GM18870 (cell line): ENCODE measurements at regions not wholly inside any gene's neighbourhood (a gene's known extent, or its start where the extent isn't known, plus 50 kb on each side); places are given as distances from the start of the nearest gene placed in this dataset.

ENCODE experiments used
- ATAC-seq: cut with Tn5 transposase; IDR thresholded peaks from one replicate; pipeline ENCODE4 v1.9.1; 2021; ENCODE audit warnings: moderate library complexity; ENCODE audit not compliant: unreplicated experiment

DNA sequence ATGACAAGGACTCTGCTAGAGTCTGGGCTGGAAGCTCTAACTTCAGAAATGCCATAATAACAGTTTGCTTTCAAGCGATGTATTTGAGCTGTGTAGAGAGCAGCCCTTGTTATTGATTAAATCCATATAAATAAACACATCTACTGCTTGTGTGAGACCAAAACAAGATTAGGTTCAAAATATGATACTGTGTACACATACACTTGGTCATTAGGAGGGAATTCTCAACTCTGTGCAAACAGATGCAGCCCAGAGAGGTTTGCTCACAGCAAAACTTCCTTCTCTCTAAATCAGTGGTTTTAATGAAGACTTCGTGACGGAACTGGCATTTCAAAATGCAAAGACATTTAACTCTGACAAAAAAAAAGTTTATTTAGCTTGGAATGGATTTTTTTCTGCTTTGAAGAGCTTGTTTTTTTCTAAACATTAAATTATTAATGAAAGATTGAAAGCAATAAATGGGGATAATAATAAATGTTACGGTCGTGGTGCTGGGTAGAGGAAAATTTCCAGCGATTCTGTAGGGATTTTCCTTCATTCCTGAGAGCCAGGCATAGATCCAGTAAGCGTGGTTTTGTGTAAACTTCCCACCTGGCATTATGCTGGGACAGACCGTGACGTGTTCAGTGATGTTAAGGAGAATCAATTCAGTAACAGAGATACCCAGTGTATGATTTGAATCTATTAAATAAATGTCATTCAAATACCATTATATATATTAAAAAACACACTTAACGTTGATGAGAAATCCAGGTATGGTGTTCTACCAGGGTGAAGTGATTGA is 213.7 kb downstream of the TEX29 start:
- ATAC-seq = no peak

DNA sequence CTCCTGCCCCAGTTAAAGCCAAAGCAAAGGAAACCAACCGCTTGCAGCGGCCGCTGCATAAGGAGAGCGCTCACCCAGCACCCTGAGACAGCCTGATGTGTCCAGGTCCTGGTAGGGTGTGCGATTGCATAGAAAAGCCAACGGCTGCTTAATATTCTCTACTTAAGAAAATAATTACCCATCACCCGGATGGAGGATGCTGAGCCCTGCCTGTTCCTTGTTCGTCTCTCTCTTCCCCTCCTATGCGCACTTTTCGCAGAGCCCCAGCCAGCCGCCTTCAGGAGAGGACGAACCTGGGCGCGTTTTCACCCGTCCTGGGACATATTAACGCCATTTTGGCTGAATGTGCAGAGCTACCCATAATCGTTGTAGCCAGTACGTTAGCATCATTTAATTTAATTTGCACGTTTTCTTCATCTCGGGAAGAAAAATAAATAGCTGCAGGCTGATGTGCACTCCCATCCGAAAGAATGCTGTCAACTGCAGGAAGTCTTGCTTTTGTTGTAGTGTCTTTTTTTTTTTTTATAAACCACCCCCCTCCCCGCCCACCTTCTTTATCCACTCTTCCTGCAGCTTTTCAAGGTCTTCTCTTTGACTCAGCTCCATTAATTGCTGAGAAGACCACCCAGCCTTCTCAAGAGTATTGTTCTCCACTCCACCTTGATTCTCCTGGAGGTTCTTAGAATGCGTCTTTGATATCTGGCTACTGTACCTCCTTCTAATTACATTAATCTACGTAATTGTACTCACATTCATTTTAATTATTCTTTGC is 214.5 kb downstream of the TEX29 start:
- ATAC-seq = no peak

DNA sequence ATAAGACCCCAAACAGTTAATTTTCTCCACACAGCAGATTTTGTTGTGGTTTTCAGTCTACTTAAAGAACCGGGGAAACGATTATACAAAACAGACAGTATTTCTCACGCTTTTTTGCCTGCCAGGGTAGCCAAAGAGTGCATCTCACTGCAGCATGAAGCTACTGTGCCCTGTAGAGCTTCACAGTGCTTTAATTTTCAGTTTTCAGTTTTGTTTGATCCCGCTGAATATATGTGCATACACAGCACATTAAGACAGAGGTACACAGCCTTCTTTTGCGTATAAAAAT is 215.0 kb downstream of the TEX29 start:
- no peak for ATAC-seq

DNA sequence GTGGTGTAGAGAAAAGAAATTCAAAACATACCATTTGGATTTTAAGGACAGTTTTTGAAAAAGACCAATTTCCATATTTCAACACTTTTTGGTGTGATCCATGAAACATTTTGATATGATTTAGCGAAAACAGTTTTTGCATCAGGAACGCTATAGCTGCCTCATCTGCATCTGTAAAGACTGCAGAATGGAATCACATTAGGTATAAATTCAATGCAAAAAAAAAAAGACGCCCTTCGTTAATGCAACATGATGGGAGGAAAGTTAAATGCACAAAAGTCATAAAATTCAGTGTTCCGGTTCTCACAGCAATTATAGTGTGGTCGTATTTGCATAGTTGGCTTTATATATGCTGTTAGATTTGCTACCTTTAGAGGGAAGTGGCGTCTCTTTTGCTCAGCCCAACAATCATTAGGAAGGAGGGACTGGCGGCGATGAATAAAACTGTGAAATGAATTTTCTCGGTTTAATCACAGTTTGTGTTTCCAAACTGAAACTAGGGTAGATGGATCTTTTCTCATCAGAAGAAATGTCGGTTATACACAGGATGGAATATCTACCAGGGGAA is 215.7 kb downstream of the TEX29 start:
- ATAC-seq = no peak

DNA sequence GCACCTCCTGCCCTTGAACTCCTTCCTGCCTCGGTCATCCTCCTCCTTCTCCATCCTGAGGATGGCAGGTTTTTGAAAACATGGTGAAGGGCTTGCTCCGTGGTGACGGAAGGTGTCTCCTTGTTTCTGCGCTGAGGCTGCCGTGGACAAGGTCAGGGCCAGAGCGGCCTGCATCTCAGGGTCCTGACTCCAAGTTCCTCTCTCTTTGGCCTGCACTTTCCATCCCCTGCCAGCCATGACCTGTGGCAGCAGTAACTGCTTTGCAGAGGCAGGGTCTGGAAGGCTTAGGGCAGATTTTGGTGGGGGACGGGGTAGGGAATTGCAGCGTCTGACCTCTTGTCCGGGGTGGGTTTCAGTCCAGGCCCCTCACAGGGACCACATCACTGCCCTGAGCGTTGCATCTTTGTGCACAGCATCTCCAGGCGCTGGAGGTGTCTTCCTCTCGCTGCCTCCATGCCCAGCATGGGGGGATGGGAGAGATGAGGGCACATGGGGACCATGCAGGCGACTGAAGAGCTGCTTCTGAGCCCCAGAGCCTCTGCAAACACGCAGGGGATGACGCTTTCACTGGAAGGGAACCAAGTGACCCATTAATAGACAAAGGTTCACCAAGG is 216.8 kb downstream of the TEX29 start:
- ATAC-seq = no peak

DNA sequence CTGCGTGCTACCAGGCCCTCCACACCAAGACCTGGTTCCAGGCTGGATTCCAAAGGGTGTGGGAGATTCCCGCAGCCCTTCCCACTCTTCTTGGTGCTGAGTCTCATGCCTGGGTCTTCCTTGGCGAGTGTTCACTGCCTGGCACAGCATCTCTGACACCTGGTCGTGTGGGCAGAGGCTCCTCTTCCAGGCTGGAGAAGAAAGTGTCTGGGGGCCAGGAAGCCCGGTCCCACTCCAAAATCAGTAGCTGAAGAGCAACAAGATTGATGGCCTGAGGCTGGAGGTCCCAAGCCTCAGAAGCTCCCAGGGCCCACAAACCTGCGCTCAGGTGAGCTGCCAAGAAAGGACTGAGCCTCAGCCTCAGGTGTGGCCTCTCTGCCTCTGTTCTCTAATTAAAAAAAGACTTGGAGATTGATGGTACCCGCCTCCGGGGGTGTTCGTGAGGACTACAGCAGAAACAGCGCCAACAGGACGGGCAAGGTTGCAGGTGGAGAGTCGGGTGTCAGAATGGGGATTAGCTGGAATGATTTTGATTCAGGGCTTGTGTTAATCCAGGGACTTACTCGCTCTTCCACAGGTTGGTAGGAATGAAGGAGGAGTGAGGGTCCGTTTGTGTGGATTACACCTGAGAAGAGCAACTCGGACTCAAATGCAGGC is 217.5 kb downstream of the TEX29 start:
- no peak for ATAC-seq

DNA sequence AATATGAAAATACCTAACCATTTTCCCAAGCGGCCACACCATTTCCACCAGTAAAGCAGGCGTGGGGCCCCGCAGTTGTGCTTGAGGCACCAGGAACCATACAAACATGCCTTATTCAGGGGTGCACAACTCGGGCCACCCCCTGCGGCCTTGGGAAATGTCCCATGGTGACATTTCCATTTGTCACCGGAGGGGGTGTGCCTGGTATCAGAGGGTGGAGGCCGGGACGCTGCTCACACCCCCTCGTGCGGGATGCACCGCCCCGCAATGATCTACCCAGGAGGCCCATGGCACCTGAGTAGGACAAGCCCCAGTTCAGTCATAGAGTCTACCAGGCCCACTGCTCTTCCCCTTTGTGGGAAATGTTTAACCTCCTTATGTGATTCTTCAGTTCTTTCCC is 218.8 kb downstream of the TEX29 start:
- ATAC-seq = no peak

DNA sequence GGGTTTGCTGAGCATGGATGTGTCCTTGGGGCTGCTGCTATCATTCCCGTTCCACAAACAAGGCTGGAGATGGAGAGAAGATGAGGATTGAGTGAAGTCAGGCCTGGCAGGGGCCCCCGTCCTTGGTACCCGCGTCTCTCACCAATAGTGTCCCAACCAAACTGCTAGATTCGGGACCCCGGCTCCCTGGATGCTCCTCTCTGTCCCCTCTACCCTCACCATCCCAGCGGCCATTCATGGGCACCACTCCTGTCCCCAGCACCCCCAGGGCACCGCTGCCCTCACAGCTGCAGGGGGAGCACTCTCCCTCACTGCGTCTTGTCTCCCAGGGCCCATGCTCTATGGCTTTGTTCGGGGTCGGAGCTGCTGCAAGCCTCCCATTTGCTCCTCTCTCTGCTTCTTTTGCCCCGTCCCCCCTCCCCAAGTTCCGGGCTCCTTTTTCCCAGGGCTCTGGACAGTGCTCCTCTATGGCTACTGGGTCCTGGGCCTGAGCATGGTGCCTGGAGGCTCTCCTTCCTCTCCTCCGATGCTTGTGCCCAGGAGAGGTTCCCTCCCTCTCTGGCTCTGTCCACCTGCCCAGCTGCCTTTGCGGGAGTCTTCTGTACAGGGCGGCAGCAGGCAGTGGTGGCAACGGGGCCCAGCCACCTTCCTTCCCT is 219.5 kb downstream of the TEX29 start:
- no peak for ATAC-seq

DNA sequence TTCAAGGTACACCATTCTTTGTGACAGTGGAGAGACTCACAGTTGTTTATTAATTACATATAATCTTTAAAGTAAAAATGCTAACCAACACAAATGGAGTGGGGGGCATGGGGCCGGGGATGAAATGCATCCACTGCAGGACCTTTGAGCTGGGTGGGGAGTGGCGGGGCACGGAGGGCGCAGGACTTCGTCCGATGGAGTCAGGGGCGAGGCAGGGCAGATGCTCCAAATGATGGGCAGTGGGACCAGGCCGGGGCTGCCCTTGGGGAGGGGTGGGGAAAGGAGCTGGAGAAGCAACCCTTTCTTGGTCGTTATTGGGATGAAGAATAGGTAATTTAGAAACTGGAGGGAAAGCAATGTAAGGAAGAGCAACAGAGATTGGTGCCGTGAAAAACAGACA is 220.0 kb downstream of the TEX29 start:
- no peak for ATAC-seq

DNA sequence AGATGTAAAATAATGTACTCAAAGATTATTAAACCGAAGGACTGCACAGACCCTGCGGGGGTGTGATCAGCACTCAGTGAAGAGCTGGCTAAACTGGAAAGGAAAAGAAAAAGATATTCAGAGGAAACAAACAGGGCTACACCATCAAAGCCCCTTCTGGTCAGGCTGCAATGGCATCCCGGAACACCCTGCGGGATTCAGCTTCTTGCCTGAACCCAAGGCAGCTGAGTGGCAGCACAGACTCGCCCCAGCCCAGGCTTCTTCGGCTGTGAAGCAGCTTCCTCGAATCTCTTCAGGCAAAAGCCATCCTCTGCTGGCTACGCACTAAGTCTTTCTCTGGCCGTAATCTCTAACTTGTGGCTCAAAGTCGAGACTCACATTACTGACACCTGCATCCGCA is 220.9 kb downstream of the TEX29 start:
- no peak for ATAC-seq

DNA sequence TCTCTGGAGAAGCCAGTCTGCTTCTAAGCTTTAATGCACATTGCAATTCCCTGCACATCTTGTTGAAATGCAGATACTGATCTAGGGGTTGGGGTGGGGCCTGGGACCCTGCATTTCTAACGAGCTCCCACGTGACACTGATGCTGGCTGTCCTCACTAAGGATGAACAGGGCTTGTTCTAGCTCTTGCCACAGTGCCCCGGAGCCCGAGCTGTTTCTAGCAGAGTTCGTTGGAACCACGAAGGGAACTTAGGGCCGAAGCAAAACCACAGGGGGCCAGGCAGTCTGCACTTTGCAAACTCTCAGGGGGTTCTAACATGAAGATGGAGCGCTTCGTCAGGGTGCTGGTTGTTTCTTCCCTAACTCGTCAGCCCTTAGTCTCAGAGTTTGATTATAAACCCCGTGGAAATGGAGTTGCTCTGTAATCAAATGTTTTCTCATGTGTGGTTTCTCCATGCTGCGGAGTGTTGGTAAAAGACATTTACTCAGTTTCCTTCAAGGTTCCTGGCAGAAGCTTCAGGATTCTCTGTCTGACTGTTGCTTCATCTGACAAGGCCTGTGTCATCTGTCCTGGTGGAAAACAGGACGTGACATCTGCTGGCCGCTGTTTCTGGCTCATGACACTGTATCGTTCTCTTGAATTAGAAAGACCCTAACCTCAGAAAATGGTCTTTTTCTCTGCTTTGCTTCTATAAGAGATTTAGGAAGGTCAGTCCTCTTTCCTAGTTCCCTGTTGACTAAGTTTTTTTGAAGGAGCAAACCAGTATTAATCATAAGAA is 221.5 kb downstream of the TEX29 start:
- ATAC-seq = no peak

DNA sequence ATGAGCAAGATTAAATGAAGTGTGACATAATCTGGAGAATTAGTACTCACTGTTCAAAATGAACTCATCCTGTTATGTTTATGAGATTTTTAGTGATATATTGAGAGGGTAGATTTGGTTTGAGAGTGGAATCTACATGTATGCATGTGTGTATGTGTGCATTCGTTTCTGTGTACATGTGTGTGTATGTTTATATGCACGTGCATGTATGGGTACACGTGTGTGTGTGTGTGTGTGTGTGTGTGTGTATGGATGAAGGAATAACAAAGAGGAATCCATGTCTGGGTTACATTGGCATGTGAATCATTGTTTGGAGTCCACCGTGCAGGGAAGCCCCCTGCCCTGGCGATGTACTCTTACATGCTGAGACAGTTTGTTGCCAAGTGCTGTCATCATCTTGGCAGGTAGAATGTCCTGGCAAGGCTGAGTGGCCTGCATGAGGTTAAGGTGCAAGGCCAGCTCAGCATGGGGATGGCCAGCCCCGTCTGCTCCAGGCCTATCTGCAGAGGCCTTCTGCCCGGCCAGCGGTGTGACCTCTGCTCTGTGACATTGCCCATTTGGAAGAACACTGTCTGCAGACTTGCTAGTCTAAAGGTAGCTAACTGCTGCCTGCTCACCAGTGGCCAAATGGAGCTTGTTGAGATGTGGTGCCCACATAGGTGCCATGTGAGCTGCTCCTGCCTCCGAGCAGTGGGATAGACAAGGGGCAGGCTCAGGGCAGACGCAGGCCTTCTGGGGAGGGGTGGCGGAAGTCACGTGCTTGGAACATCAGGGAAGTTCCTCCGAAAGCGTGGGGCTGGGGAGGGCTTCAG is 222.3 kb downstream of the TEX29 start:
- ATAC-seq = no peak

DNA sequence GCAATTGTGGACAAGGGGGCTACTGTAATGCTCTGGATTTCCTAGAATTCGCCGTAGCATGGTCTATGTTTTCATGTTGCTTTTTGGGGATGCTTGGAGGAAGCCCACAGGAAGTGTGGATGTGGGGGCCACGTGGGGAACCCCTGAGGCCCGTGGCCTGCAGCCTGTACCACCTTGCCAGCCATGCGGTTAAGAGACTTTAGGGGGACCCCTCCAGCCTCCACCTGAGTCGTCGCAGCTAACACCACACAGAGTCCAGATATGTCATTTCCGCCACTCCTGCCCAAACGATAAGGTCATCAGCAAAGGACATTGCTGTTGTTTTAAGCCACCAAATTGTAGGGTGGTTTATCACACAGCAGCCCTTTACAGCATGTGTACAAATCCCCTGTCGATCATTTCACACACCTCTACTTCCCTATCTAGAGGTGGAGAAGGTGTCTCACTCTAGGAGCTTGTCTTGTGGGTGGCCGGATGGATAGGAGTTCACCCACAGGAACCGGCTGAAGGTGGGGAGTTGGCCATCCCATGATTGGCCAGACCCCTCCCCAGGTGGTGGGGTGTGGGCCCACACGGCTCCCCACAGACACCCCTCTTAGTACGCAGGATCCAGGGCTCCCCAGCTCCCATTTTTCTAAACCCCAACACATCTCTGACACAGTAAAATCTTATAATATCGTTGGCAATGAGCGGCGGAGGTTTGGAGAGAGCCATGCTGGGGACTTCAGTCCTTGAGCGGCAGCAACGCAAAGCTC is 226.7 kb downstream of the TEX29 start:
- ATAC-seq = no peak

DNA sequence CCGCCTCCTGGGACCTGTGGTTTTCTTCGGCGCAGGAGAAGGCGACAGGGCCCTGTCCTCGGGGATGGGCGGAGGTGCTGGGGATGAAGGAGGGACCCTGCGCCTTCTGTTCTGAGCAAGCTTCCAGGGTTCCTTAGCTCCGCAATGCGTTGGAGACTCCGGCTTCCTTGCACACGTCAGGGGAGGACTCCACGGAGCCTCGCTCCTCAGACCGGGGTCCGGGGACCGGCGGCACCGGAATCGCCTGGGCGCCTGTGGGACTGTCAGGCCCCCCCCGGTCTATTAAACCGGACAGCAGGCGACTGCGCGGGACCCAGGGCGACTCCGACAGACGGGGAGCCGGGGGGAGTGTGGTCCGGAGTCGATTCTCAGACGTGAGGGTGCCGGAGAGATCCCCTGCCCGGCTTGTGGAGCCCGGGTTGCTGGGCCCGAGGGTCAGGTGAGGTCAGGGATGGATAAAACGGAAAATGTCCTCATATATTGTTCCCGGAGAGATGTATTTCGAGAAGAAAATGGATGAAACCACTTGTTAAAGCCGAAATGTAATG is 227.4 kb downstream of the TEX29 start:
- ATAC-seq = no peak

DNA sequence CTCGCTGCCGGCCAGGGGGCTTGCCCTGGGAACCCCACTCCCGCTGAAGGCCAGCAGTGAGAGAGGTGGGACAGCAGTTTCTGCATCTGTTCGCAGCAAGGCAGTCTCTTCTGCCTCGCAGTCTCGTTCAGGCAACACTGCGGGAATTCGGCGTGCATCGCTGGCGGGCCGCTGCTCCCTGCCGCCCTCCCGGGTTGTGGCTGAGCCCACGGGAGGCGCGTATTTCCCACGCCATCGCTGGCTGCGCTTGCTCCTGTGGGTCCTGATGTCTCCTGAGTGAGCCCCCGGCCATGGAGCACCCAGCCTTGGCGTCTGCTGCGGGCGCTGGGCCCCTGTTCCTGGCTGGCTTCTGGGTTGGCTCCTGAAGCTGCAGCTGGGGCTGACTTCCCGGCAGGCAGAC is 227.9 kb downstream of the TEX29 start:
- ATAC-seq = no peak

DNA sequence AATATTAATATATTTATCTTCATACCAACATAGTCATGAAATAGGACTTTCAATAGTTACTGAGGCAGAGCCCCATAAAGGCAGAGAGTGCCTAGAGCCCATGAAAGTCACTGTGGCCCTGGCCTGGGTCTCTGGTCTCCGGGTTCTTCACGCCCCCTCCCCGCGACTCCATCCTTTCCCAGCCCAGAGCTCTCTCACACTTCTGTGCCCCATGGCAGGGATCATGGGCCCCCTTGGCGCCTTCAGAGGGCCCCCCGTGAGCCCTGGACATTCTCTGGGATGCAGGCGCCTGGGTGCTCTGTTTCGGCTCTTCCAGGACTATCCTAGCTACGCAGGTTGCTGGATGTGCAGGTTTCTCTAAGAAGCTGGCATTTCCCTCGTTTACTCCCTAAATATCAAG is 228.4 kb downstream of the TEX29 start:
- ATAC-seq = no peak

DNA sequence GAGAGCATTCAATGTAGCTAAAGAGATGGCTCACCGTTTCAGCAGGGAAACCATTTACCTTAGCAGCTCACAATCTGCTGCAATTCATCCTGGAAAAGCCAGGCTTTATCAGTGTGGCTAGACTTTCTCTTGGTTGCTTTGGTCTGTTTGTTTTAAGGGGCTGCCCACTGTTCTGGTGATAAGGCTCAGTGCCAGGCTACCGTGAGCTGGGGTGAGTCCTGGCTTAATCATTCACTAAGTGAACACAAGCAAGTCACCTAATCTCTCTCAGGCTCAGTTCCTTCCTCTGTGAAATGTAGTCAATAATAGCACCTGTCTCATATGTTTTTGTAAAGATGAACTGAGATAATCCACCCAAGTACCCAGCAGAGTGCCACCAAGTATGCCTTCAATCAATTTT is 229.0 kb downstream of the TEX29 start:
- no peak for ATAC-seq

DNA sequence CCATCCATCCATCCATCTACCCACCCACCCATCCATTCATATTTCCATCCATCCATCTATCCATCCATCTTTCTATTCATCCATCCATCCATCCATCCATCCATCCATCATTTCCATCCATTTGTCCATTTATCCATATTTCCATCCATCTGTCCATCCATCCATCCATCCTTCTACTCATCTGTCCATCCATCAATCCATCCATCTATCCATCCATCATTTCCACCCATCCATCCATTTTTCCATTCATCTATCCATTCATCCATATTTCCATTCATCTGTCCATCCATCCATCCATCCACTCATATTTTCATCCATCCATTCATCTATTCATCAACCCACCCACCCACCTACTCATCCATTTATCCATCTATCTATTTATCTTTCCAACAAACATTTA is 229.6 kb downstream of the TEX29 start:
- no peak for ATAC-seq
